ENCODE measurements at regions not wholly inside any gene's neighbourhood (a gene's known extent, or its start where the extent isn't known, plus 50 kb on each side); places are given as distances from the start of the nearest gene placed in this dataset.

- TF ChIP-seq OSR1 (CRISPR knock-in tag; IDR thresholded peaks at IDR 0.05) (no peak), SNAI2 (CRISPR knock-in tag; IDR thresholded peaks at IDR 0.05) (no peak), ARNTL (CRISPR knock-in tag; IDR thresholded peaks at IDR 0.05; ENCODE audit: borderline replicate concordance, low read depth) (no peak)
Measured at GRCh38 chr12:75651342-75651695, 139.9 kb upstream of the KRR1 start (continued).

GRCh38 chr12:75650595-75651341 lies 139.4 kb upstream of the KRR1 start:
- ATAC-seq: no peak
- TF ChIP-seq OSR1 (CRISPR knock-in tag; IDR thresholded peaks at IDR 0.05) (no peak), TCF4 (CRISPR knock-in tag; IDR thresholded peaks at IDR 0.05; ENCODE audit: borderline replicate concordance) (no peak), POU6F1 (CRISPR knock-in tag; IDR thresholded peaks at IDR 0.05; ENCODE audit: borderline replicate concordance, low read depth) (no peak), ESRRG (CRISPR knock-in tag; IDR thresholded peaks at IDR 0.05) (no peak), SNAI2 (CRISPR knock-in tag; IDR thresholded peaks at IDR 0.05) (no peak), ZNF70 (CRISPR knock-in tag; IDR thresholded peaks at IDR 0.05) (no peak), ISL1 (CRISPR knock-in tag; IDR thresholded peaks at IDR 0.05) (no peak), RARB (CRISPR knock-in tag; IDR thresholded peaks at IDR 0.05) (no peak), ZNF8 (CRISPR knock-in tag; IDR thresholded peaks at IDR 0.05) (no peak), ZNF565 (CRISPR knock-in tag; conservative IDR thresholded peaks at IDR 0.05; ENCODE audit: low read depth) (no peak), CSRNP3 (CRISPR knock-in tag; IDR thresholded peaks at IDR 0.05) (no peak), ZFP30 (CRISPR knock-in tag; IDR thresholded peaks at IDR 0.05) (no peak), ZC3H10 (CRISPR knock-in tag; IDR thresholded peaks at IDR 0.05) (no peak), TOX (CRISPR knock-in tag; IDR thresholded peaks at IDR 0.05; ENCODE audit: borderline replicate concordance) (no peak), TSHZ2 (CRISPR knock-in tag; IDR thresholded peaks at IDR 0.05) (no peak), CSDC2 (CRISPR knock-in tag; IDR thresholded peaks at IDR 0.05) (no peak), GLIS3 (CRISPR knock-in tag; IDR thresholded peaks at IDR 0.05) (no peak)

- ATAC-seq: no peak
- no peak for TF ChIP-seq OSR1 (CRISPR knock-in tag; IDR thresholded peaks at IDR 0.05)
- TF ChIP-seq ESRRG (CRISPR knock-in tag; IDR thresholded peaks at IDR 0.05): no peak
- no peak for TF ChIP-seq BACH2 (CRISPR knock-in tag; IDR thresholded peaks at IDR 0.05; ENCODE audit: borderline replicate concordance)
- no peak for TF ChIP-seq POU6F1 (CRISPR knock-in tag; IDR thresholded peaks at IDR 0.05; ENCODE audit: borderline replicate concordance, low read depth)
- TF ChIP-seq ARNTL (CRISPR knock-in tag; IDR thresholded peaks at IDR 0.05; ENCODE audit: borderline replicate concordance, low read depth): no peak
- TF ChIP-seq PATZ1 (CRISPR knock-in tag; IDR thresholded peaks at IDR 0.05; ENCODE audit: borderline replicate concordance): no peak
- no peak for TF ChIP-seq TSHZ2 (CRISPR knock-in tag; IDR thresholded peaks at IDR 0.05)
Measured at GRCh38 chr12:75650100-75650499, 138.7 kb upstream of the KRR1 start.

Measured in SK-N-SH treated with all-trans-retinoic acid at 6 μM for 48 hours (cell line).